ENCODE measurements at regions not wholly inside any gene's neighbourhood (a gene's known extent, or its start where the extent isn't known, plus 50 kb on each side); places are given as distances from the start of the nearest gene placed in this dataset.

GRCh38 chr2:116411211-116411610 lies 1403.3 kb upstream of the DDX18 start:
- H3K9me3 ChIP-seq (ENCODE audit: insufficient read depth, low read length, severe bottlenecking): peaks cover 11% of the 10 kb centered on the region
- no peak overlapping the region for H3K27ac ChIP-seq (ENCODE audit: low read length)
- no peak for DNase-seq
- no peak for ATAC-seq (ENCODE audit: insufficient read depth, low read depth)
- H3K79me2 ChIP-seq (ENCODE audit: insufficient read depth, low read length): no peaks in the 10 kb centered on the region
- H3K4me3 ChIP-seq (ENCODE audit: low read depth in 1 of 2, low read length in 2 of 2): no peak overlapping the region
- no peak overlapping the region for H2AFZ ChIP-seq (ENCODE audit: low read depth, low read length)
- no peaks in the 10 kb centered on the region for H4K20me1 ChIP-seq (ENCODE audit: insufficient read depth, low read length)
- no peaks in the 10 kb centered on the region for H3K36me3 ChIP-seq (ENCODE audit: insufficient read depth, low read length)
- no peak overlapping the region for H3K4me2 ChIP-seq (ENCODE audit: insufficient read depth, low read length)
- no peaks in the 10 kb centered on the region for H3K27me3 ChIP-seq (ENCODE audit: insufficient read depth, low read length, poor library complexity)
- H3K9ac ChIP-seq (ENCODE audit: low read depth, low read length): no peak overlapping the region
- no peak for TF ChIP-seq EZH2 (IDR thresholded peaks at IDR 0.05; ENCODE audit: borderline replicate concordance, low read depth, low read length, severe bottlenecking)
- TF ChIP-seq CTCF (IDR thresholded peaks at IDR 0.05; ENCODE audit: borderline replicate concordance, extremely low read depth, low read length, poor library complexity, severe bottlenecking): no peak
- peaks cover 7% of the 10 kb centered on the region for H3K4me1 ChIP-seq (ENCODE audit: insufficient read depth, low read length)

- no peak for DNase-seq
- TF ChIP-seq CTCF (IDR thresholded peaks at IDR 0.05; ENCODE audit: borderline replicate concordance, extremely low read depth, low read length, poor library complexity, severe bottlenecking) (no peak), EZH2 (IDR thresholded peaks at IDR 0.05; ENCODE audit: borderline replicate concordance, low read depth, low read length, severe bottlenecking) (no peak)
- peaks cover 9% of the 10 kb centered on the region for H3K9me3 ChIP-seq (ENCODE audit: insufficient read depth, low read length, severe bottlenecking)
- H3K27ac ChIP-seq (ENCODE audit: low read length): no peak overlapping the region
- ATAC-seq (ENCODE audit: insufficient read depth, low read depth): no peak
- H3K9ac ChIP-seq (ENCODE audit: low read depth, low read length): no peak overlapping the region
- no peaks in the 10 kb centered on the region for H3K27me3 ChIP-seq (ENCODE audit: insufficient read depth, low read length, poor library complexity)
- no peaks in the 10 kb centered on the region for H3K36me3 ChIP-seq (ENCODE audit: insufficient read depth, low read length)
- no peak overlapping the region for H2AFZ ChIP-seq (ENCODE audit: low read depth, low read length)
- peaks cover 7% of the 10 kb centered on the region for H3K4me1 ChIP-seq (ENCODE audit: insufficient read depth, low read length)
- no peak overlapping the region for H3K4me3 ChIP-seq (ENCODE audit: low read depth in 1 of 2, low read length in 2 of 2)
- H3K79me2 ChIP-seq (ENCODE audit: insufficient read depth, low read length): no peaks in the 10 kb centered on the region
- H4K20me1 ChIP-seq (ENCODE audit: insufficient read depth, low read length): no peaks in the 10 kb centered on the region
- H3K4me2 ChIP-seq (ENCODE audit: insufficient read depth, low read length): no peak overlapping the region; the same call in 1 of the 2 replicates
These were observed 1400.8 kb upstream of the DDX18 start for GRCh38 chr2:116413659-116414058.

- Histone ChIP-seq H3K27ac (ENCODE audit: low read length) (no peak overlapping the region), H2AFZ (ENCODE audit: low read depth, low read length) (no peak overlapping the region), H3K79me2 (ENCODE audit: insufficient read depth, low read length) (no peaks in the 10 kb centered on the region), H3K9ac (ENCODE audit: low read depth, low read length) (no peak overlapping the region), H3K4me2 (ENCODE audit: insufficient read depth, low read length) (no peak overlapping the region), H4K20me1 (ENCODE audit: insufficient read depth, low read length) (no peaks in the 10 kb centered on the region), H3K4me3 (ENCODE audit: low read depth in 1 of 2, low read length in 2 of 2) (no peak overlapping the region), H3K27me3 (ENCODE audit: insufficient read depth, low read length, poor library complexity) (no peaks in the 10 kb centered on the region), H3K36me3 (ENCODE audit: insufficient read depth, low read length) (no peaks in the 10 kb centered on the region), H3K4me1 (ENCODE audit: insufficient read depth, low read length) (peaks cover 7% of the 10 kb centered on the region), H3K9me3 (ENCODE audit: insufficient read depth, low read length, severe bottlenecking) (peaks cover 9% of the 10 kb centered on the region)
- no peak for ATAC-seq (ENCODE audit: insufficient read depth, low read depth)
- no peak for TF ChIP-seq CTCF (IDR thresholded peaks at IDR 0.05; ENCODE audit: borderline replicate concordance, extremely low read depth, low read length, poor library complexity, severe bottlenecking)
- TF ChIP-seq EZH2 (IDR thresholded peaks at IDR 0.05; ENCODE audit: borderline replicate concordance, low read depth, low read length, severe bottlenecking): no peak
- DNase-seq: no peak
These were observed 1397.6 kb upstream of the DDX18 start for GRCh38 chr2:116416731-116417377.

Data from DND-41 (cell line).